Natural killer cell treated with Interleukin-12 subunit alpha and Interleukin-12 subunit beta and Interleukin-15 and Interleukin-18, amount 100 ng/mL, for 72 hours (primary cell): ENCODE measurements at regions not wholly inside any gene's neighbourhood (a gene's known extent, or its start where the extent isn't known, plus 50 kb on each side); places are given as distances from the start of the nearest gene placed in this dataset.

ENCODE experiments used
- ATAC-seq, 2 donors: fragments of 150-1000 bp; cut with Tn5 transposase in 1 of 2; sonication (Bioruptor Pico), chemical (Tn5 transposase) in 1 of 2; 2 replicates each; pipeline ENCODE4 v1.10.0; 2021
- DNase-seq: peaks from one replicate; pipeline ENCODE4 v3.0.0; 2022; ENCODE audit warnings: low spot score
- H3K27ac Mint-ChIP-seq, 2 donors: 1 replicate in 1 of 2; 2 replicates in 1 of 2; pipeline ENCODE4 v1.8.0; 2022; ENCODE audit warnings: mixed read lengths in 2 of 2, mild to moderate bottlenecking in 1 of 2, moderate library complexity in 1 of 2
- H3K27me3 Mint-ChIP-seq, 2 donors: 1 replicate in 1 of 2; 2 replicates in 1 of 2; pipeline ENCODE4 v1.8.0; 2022; ENCODE audit warnings: mixed read lengths in 2 of 2
- H3K36me3 Mint-ChIP-seq: one replicate; pipeline ENCODE4 v1.8.0; 2022; ENCODE audit warnings: mixed read lengths
- H3K4me1 Mint-ChIP-seq, 2 donors: 1 replicate in 1 of 2; 2 replicates in 1 of 2; pipeline ENCODE4 v1.8.0; 2022; ENCODE audit warnings: low read depth in 2 of 2, mixed read lengths in 2 of 2, mild to moderate bottlenecking in 1 of 2
- H3K4me3 Mint-ChIP-seq: one replicate; pipeline ENCODE4 v1.8.0; 2022; ENCODE audit warnings: mixed read lengths
- H3K9me3 Mint-ChIP-seq: 2 replicates; pipeline ENCODE4 v1.8.0; 2022; ENCODE audit warnings: mixed read lengths

GRCh38 chr10:128318913-128319312 lies 192.7 kb upstream of the MKI67 start:
- no peaks in the 10 kb centered on the region for H3K9me3 Mint-ChIP-seq
- no peak overlapping the region for H3K27ac Mint-ChIP-seq
- no peaks in the 10 kb centered on the region for H3K36me3 Mint-ChIP-seq
- no peak for ATAC-seq
- no peak overlapping the region for H3K4me3 Mint-ChIP-seq
- DNase-seq = no peak
- no peaks in the 10 kb centered on the region for H3K4me1 Mint-ChIP-seq
- peaks cover 0 to 8% of the 10 kb centered on the region in 2 donors for H3K27me3 Mint-ChIP-seq

DNA sequence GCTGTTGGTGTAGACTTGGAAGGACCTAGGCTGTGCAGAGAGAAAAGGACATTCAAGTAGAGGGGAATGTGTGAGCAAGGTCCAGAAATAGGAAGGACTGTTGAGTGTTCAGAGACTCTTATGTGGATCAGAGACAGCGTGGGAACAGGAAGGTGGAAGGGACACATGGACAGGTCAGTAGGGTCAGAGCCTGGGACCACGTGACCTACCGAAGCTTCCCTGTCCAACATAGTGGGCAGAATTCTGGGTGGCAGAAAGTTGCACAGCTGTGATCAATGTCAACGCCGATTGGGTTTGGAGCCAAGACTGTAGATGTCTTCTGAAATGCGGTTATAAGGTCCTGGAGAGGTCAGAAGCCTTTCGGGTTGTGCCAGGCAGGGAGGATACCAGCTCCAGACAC lies 195.9 kb upstream of the MKI67 start:
- Mint-ChIP-seq H3K27ac (no peak overlapping the region), H3K4me3 (no peak overlapping the region), H3K27me3 (peaks cover 12 to 14% of the 10 kb centered on the region in 2 donors), H3K4me1 (no peaks in the 10 kb centered on the region), H3K9me3 (no peaks in the 10 kb centered on the region), H3K36me3 (no peaks in the 10 kb centered on the region)
- DNase-seq (no peak), ATAC-seq (no peak)

DNA sequence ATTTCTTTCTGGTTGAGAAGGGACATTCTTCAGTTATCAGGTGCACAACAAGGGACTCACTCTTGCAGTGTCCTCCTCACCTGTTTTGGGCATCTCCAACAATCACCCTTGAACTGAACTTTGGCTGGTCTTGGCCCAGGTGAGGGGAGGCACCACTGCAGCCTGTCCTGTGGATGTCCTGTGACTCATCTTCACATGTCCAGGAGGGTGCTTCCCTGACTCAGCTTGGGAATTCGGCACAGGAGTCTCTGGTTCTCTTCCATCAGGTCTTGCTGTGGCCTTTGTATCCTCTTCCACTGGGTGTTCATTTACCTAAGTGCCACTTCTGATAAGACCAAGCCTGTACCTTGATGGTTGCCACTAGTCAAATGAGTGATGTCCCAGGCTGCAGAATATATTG lies 196.7 kb upstream of the MKI67 start:
- Mint-ChIP-seq H3K4me3 (no peak overlapping the region), H3K4me1 (no peaks in the 10 kb centered on the region), H3K27ac (no peak overlapping the region), H3K36me3 (no peaks in the 10 kb centered on the region), H3K27me3 (peaks cover 12 to 14% of the 10 kb centered on the region in 2 donors), H3K9me3 (no peaks in the 10 kb centered on the region)
- ATAC-seq (no peak), DNase-seq (no peak)

DNA sequence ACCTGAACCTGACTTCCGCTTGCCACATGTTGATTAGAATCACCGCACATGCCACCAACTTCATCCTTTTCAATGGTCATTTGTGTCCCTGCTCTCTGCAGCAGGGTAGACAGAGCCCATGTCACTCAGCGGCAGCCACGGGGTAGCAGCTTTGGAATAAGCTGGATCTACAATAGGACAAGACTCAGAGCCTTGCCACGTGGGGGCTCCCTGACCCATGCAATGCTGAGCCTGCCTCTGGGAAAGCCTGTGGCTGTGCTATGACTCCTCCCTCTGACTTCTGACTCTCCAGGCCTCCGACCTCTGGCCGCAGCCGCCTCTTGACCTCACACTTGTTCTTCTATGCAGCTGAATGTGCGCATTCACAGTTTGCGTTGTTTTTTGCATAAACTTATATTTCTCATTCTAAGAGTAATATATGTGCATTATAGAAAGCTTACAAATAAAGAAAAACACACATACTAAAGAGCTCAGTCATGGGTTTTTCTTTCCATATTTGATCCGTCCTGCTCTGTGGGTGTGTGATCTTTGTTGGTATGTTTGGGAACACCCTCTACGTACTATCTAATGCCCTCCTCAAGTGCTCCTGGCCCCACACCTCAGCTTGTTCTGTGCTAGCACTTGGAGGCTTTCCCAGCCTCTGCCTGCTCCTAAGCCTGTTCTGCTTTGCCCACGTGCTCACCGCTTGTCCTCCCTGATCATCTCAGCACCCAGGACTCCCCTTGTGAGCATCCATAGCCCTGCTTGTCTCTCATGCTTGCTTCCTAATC lies 198.0 kb upstream of the MKI67 start:
- H3K9me3 Mint-ChIP-seq = no peaks in the 10 kb centered on the region
- no peaks in the 10 kb centered on the region for H3K4me1 Mint-ChIP-seq
- no peaks in the 10 kb centered on the region for H3K36me3 Mint-ChIP-seq
- peaks cover 15 to 24% of the 10 kb centered on the region in 2 donors for H3K27me3 Mint-ChIP-seq
- DNase-seq (no peak), ATAC-seq (no peak)
- H3K4me3 Mint-ChIP-seq = no peak overlapping the region
- H3K27ac Mint-ChIP-seq = peak overlapping the region in 1 of 2 donors; percentile 20

- Mint-ChIP-seq H3K4me3 (no peak overlapping the region), H3K27me3 (peaks cover 18 to 29% of the 10 kb centered on the region in 2 donors), H3K4me1 (no peaks in the 10 kb centered on the region), H3K27ac (no peak overlapping the region), H3K36me3 (no peaks in the 10 kb centered on the region), H3K9me3 (no peaks in the 10 kb centered on the region)
- no peak for DNase-seq
- no peak for ATAC-seq
These were observed 199.6 kb upstream of the MKI67 start for GRCh38 chr10:128325788-128326187.

GRCh38 chr10:128326251-128326650 lies 200.0 kb upstream of the MKI67 start:
- no peak overlapping the region for H3K4me3 Mint-ChIP-seq
- H3K27me3 Mint-ChIP-seq = peaks cover 21 to 33% of the 10 kb centered on the region in 2 donors
- no peak for DNase-seq
- no peaks in the 10 kb centered on the region for H3K36me3 Mint-ChIP-seq
- no peak overlapping the region for H3K27ac Mint-ChIP-seq
- no peak for ATAC-seq
- H3K4me1 Mint-ChIP-seq = no peaks in the 10 kb centered on the region
- no peaks in the 10 kb centered on the region for H3K9me3 Mint-ChIP-seq

- Mint-ChIP-seq H3K9me3 (no peaks in the 10 kb centered on the region), H3K4me3 (no peak overlapping the region), H3K36me3 (no peaks in the 10 kb centered on the region), H3K27ac (no peak overlapping the region), H3K27me3 (peaks cover 22 to 36% of the 10 kb centered on the region in 2 donors), H3K4me1 (no peaks in the 10 kb centered on the region)
- DNase-seq (no peak), ATAC-seq (peak in 1 of 2 donors; percentile 13)
These were observed 200.6 kb upstream of the MKI67 start for GRCh38 chr10:128326851-128327250.

GRCh38 chr10:128336401-128336800 lies 210.2 kb upstream of the MKI67 start:
- DNase-seq (no peak), ATAC-seq (no peak)
- H3K27me3 Mint-ChIP-seq = peaks cover 23 to 67% of the 10 kb centered on the region in 2 donors
- H3K4me3 Mint-ChIP-seq = no peak overlapping the region
- H3K9me3 Mint-ChIP-seq = no peaks in the 10 kb centered on the region
- H3K27ac Mint-ChIP-seq = no peak overlapping the region
- no peaks in the 10 kb centered on the region for H3K36me3 Mint-ChIP-seq
- no peaks in the 10 kb centered on the region for H3K4me1 Mint-ChIP-seq

DNA sequence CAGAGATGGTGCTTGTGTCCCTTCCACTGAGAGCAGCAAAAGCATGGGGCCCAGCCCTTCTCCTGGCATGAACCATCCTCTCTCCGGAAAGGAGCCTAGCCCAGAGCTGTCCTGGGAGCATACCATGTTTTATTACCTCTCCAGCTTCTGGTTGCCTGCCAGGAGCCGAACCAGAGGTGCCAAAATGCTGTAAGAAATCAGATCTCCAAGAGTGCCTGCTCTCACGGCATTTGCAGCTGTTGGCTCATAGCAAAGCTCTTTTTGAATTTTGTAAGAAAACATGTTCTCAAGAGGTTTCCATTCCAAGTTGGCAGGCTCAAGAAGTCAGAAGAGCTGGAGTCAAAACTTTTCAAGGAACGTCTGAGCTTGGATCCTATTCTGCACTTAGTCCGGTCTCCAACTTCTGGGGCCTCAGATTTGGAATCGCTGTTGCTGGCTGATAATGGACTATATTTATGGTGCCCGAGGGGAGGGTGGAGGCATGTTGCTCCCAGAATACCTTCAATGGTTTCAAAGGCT lies 211.7 kb upstream of the MKI67 start:
- Mint-ChIP-seq H3K36me3 (no peaks in the 10 kb centered on the region), H3K27me3 (peaks cover 21 to 56% of the 10 kb centered on the region in 2 donors), H3K27ac (no peak overlapping the region), H3K4me1 (no peaks in the 10 kb centered on the region), H3K9me3 (no peaks in the 10 kb centered on the region), H3K4me3 (no peak overlapping the region)
- DNase-seq (no peak), ATAC-seq (peak in 1 of 2 donors; percentile 24)

- no peaks in the 10 kb centered on the region for H3K9me3 Mint-ChIP-seq
- DNase-seq = no peak
- H3K4me3 Mint-ChIP-seq = no peak overlapping the region
- H3K36me3 Mint-ChIP-seq = no peaks in the 10 kb centered on the region
- H3K4me1 Mint-ChIP-seq = no peaks in the 10 kb centered on the region
- no peak for ATAC-seq
- no peak overlapping the region for H3K27ac Mint-ChIP-seq
- H3K27me3 Mint-ChIP-seq = peaks cover 26 to 57% of the 10 kb centered on the region in 2 donors
These were observed 212.7 kb upstream of the MKI67 start for GRCh38 chr10:128338951-128339350.

- peaks cover 27 to 58% of the 10 kb centered on the region in 2 donors for H3K27me3 Mint-ChIP-seq
These were observed 213.5 kb upstream of the MKI67 start for GRCh38 chr10:128339753-128340152.

DNA sequence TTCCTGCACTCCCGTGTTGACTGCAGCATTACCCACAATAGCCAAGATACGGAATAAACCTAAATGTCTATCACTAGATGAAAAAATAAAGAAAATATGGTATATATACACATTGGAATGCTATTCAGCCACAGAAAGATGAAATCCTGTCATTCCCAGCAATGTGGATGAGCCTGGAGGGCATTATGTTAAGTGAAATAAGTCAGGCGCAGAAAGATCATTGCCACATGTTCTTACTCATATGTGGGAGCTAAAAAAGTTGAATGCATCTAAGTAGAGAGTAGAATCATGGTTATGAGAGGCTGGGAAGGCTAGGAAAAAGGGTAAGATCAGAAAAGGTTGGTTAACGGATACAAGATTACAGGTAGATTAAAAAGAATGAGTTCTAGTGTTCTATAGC lies 219.1 kb upstream of the MKI67 start:
- no peak for DNase-seq
- Mint-ChIP-seq H3K27ac (no peak overlapping the region), H3K36me3 (no peaks in the 10 kb centered on the region), H3K4me3 (no peak overlapping the region), H3K4me1 (no peaks in the 10 kb centered on the region), H3K27me3 (peaks cover 27 to 54% of the 10 kb centered on the region in 2 donors), H3K9me3 (no peaks in the 10 kb centered on the region)
- ATAC-seq = no peak

More at GRCh38 chr10:128339753-128340152, 213.5 kb upstream of the MKI67 start:
- no peaks in the 10 kb centered on the region for H3K9me3 Mint-ChIP-seq
- no peak for DNase-seq
- no peaks in the 10 kb centered on the region for H3K4me1 Mint-ChIP-seq
- H3K36me3 Mint-ChIP-seq = no peaks in the 10 kb centered on the region
- H3K27ac Mint-ChIP-seq = no peak overlapping the region
- no peak for ATAC-seq
- no peak overlapping the region for H3K4me3 Mint-ChIP-seq

DNA sequence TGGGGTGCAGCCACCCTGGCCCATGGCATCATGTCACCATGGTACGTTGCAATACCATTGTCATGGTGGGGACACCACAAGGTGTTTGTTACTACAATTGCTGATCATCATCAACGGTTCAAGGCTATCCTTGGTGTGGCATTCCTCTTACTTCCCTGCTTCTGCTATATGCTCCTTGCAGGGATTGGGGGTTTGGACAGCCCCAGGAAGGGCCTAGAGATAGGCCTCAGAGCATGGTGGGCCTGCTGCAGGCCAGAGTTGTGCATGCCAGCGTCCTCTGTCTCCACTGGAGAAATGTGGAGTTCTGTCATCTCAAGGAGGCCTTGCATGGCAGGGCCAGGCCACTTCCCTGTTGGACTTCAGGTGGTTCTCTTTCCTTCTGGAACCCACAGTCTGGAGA lies 234.6 kb upstream of the MKI67 start:
- ATAC-seq = no peak
- H3K27me3 Mint-ChIP-seq = peaks cover 11 to 27% of the 10 kb centered on the region in 2 donors
- H3K36me3 Mint-ChIP-seq = no peaks in the 10 kb centered on the region
- H3K4me3 Mint-ChIP-seq = no peak overlapping the region
- no peak for DNase-seq
- no peaks in the 10 kb centered on the region for H3K9me3 Mint-ChIP-seq
- H3K27ac Mint-ChIP-seq = no peak overlapping the region
- H3K4me1 Mint-ChIP-seq = no peaks in the 10 kb centered on the region

GRCh38 chr10:128361487-128361886 lies 235.3 kb upstream of the MKI67 start:
- Mint-ChIP-seq H3K4me3 (no peak overlapping the region), H3K4me1 (no peaks in the 10 kb centered on the region), H3K36me3 (no peaks in the 10 kb centered on the region), H3K9me3 (no peaks in the 10 kb centered on the region), H3K27ac (no peak overlapping the region), H3K27me3 (peaks cover 11 to 27% of the 10 kb centered on the region in 2 donors)
- no peak for DNase-seq
- ATAC-seq = no peak
